Neural progenitor cell (in vitro differentiated cells): ENCODE measurements at regions not wholly inside any gene's neighbourhood (a gene's known extent, or its start where the extent isn't known, plus 50 kb on each side); places are given as distances from the start of the nearest gene placed in this dataset.

Experiments used
- EZH2 ChIP-seq: fragments of 200-600 bp; sonication (generic); IDR thresholded peaks from 2 replicates; pipeline ENCODE4 v1.6.1; 2017; ENCODE audit warnings: antibody characterized with exemption, mild to moderate bottlenecking, moderate library complexity
- TF ChIP-seq, protein P1 (sequence below): fragments of 200-600 bp; sonication (generic); IDR thresholded peaks from 2 replicates; pipeline ENCODE4 v1.5.1; 2017; ENCODE audit warnings: antibody characterized with exemption, mild to moderate bottlenecking

DNA sequence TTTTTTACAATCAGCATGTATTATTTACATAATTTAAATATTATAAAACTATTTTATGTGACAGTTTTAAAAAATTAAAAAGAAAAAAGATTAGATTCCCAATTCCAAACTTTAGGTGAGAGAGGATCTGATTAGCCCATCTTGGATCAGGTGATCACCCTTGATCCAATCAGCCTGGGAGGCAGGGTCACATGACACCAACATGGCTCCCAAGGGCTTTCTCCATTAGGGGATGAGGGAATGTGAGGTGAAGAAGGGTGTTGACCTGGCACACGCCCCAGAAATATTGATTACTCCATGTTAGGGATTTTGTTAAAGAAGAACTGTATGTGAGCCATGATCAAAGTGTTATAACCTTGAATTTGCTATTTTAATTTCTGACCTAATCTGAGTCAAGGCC lies 225.4 kb downstream of the RBM19 start:
- TF ChIP-seq, protein P1, sequence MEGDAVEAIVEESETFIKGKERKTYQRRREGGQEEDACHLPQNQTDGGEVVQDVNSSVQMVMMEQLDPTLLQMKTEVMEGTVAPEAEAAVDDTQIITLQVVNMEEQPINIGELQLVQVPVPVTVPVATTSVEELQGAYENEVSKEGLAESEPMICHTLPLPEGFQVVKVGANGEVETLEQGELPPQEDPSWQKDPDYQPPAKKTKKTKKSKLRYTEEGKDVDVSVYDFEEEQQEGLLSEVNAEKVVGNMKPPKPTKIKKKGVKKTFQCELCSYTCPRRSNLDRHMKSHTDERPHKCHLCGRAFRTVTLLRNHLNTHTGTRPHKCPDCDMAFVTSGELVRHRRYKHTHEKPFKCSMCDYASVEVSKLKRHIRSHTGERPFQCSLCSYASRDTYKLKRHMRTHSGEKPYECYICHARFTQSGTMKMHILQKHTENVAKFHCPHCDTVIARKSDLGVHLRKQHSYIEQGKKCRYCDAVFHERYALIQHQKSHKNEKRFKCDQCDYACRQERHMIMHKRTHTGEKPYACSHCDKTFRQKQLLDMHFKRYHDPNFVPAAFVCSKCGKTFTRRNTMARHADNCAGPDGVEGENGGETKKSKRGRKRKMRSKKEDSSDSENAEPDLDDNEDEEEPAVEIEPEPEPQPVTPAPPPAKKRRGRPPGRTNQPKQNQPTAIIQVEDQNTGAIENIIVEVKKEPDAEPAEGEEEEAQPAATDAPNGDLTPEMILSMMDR, result no peak
- no peak for TF ChIP-seq EZH2
